ENCODE measurements at regions not wholly inside any gene's neighbourhood (a gene's known extent, or its start where the extent isn't known, plus 50 kb on each side); places are given as distances from the start of the nearest gene placed in this dataset.

- TF ChIP-seq POLR2AphosphoS5 (IDR thresholded peaks at IDR 0.05; ENCODE audit: borderline replicate concordance, low read depth, low read length) (no peak), EZH2 (IDR thresholded peaks at IDR 0.05) (no peak)
Measured at GRCh38 chr13:66200555-66200954, 1029.6 kb downstream of the PCDH9 start.
